ENCODE measurements at regions not wholly inside any gene's neighbourhood (a gene's known extent, or its start where the extent isn't known, plus 50 kb on each side); places are given as distances from the start of the nearest gene placed in this dataset.

- DNase-seq: no peak
- Histone ChIP-seq H3K9me2 (replicated peaks; ENCODE audit: insufficient read depth, low read length) (no peaks in the 10 kb centered on the region), H3K27ac (ENCODE audit: low read length) (no peak overlapping the region), H3K4me1 (ENCODE audit: low read length) (no peaks in the 10 kb centered on the region), H3K36me3 (ENCODE audit: insufficient read depth, low read length) (no peaks in the 10 kb centered on the region), H3K9me3 (ENCODE audit: low read length) (no peaks in the 10 kb centered on the region), H3K4me2 (ENCODE audit: low read depth, low read length, poor library complexity, severe bottlenecking) (no peak overlapping the region), H3K4me3 (ENCODE audit: low read length) (no peak overlapping the region), H3K27me3 (ENCODE audit: low read length) (no peaks in the 10 kb centered on the region), H3K9ac (ENCODE audit: low read length) (no peak overlapping the region), H3K79me2 (ENCODE audit: low read length) (no peaks in the 10 kb centered on the region), H2AFZ (ENCODE audit: low read length) (no peak overlapping the region), H4K20me1 (ENCODE audit: insufficient read depth, low read depth, low read length) (no peaks in the 10 kb centered on the region)
Measured at GRCh38 chr20:10922506-10922905, 248.7 kb upstream of the JAG1 start.

GRCh38 chr20:10922941-10923340 lies 249.1 kb upstream of the JAG1 start:
- Histone ChIP-seq H3K9me2 (replicated peaks; ENCODE audit: insufficient read depth, low read length) (no peaks in the 10 kb centered on the region), H3K36me3 (ENCODE audit: insufficient read depth, low read length) (no peaks in the 10 kb centered on the region), H3K27ac (ENCODE audit: low read length) (no peak overlapping the region), H3K9me3 (ENCODE audit: low read length) (no peaks in the 10 kb centered on the region), H3K27me3 (ENCODE audit: low read length) (no peaks in the 10 kb centered on the region), H3K9ac (ENCODE audit: low read length) (no peak overlapping the region), H3K4me2 (ENCODE audit: low read depth, low read length, poor library complexity, severe bottlenecking) (no peak overlapping the region), H4K20me1 (ENCODE audit: insufficient read depth, low read depth, low read length) (no peaks in the 10 kb centered on the region), H3K4me3 (ENCODE audit: low read length) (no peak overlapping the region), H2AFZ (ENCODE audit: low read length) (no peak overlapping the region), H3K79me2 (ENCODE audit: low read length) (no peaks in the 10 kb centered on the region), H3K4me1 (ENCODE audit: low read length) (no peaks in the 10 kb centered on the region)
- no peak for DNase-seq

GRCh38 chr20:10924644-10925201 lies 250.9 kb upstream of the JAG1 start:
- Histone ChIP-seq H3K9me2 (replicated peaks; ENCODE audit: insufficient read depth, low read length) (no peaks in the 10 kb centered on the region), H3K4me3 (ENCODE audit: low read length) (no peak overlapping the region), H3K36me3 (ENCODE audit: insufficient read depth, low read length) (no peaks in the 10 kb centered on the region), H3K4me1 (ENCODE audit: low read length) (no peaks in the 10 kb centered on the region), H3K9me3 (ENCODE audit: low read length) (no peaks in the 10 kb centered on the region), H2AFZ (ENCODE audit: low read length) (no peak overlapping the region), H3K9ac (ENCODE audit: low read length) (no peak overlapping the region), H3K27ac (ENCODE audit: low read length) (no peak overlapping the region), H3K27me3 (ENCODE audit: low read length) (no peaks in the 10 kb centered on the region), H3K79me2 (ENCODE audit: low read length) (no peaks in the 10 kb centered on the region), H4K20me1 (ENCODE audit: insufficient read depth, low read depth, low read length) (no peaks in the 10 kb centered on the region), H3K4me2 (ENCODE audit: low read depth, low read length, poor library complexity, severe bottlenecking) (no peak overlapping the region)
- DNase-seq: no peak

GRCh38 chr20:10925767-10926166 lies 252.0 kb upstream of the JAG1 start:
- Histone ChIP-seq H3K27ac (ENCODE audit: low read length) (no peak overlapping the region), H3K9ac (ENCODE audit: low read length) (no peak overlapping the region), H3K4me2 (ENCODE audit: low read depth, low read length, poor library complexity, severe bottlenecking) (no peak overlapping the region)

GRCh38 chr20:10927011-10927583 lies 253.3 kb upstream of the JAG1 start:
- Histone ChIP-seq H3K4me2 (ENCODE audit: low read depth, low read length, poor library complexity, severe bottlenecking) (no peak overlapping the region), H4K20me1 (ENCODE audit: insufficient read depth, low read depth, low read length) (no peaks in the 10 kb centered on the region), H2AFZ (ENCODE audit: low read length) (no peak overlapping the region), H3K9ac (ENCODE audit: low read length) (no peak overlapping the region), H3K27me3 (ENCODE audit: low read length) (no peaks in the 10 kb centered on the region), H3K4me1 (ENCODE audit: low read length) (no peaks in the 10 kb centered on the region), H3K27ac (ENCODE audit: low read length) (no peak overlapping the region), H3K9me3 (ENCODE audit: low read length) (no peaks in the 10 kb centered on the region), H3K36me3 (ENCODE audit: insufficient read depth, low read length) (no peaks in the 10 kb centered on the region), H3K4me3 (ENCODE audit: low read length) (no peak overlapping the region), H3K9me2 (replicated peaks; ENCODE audit: insufficient read depth, low read length) (no peaks in the 10 kb centered on the region), H3K79me2 (ENCODE audit: low read length) (no peaks in the 10 kb centered on the region)
- DNase-seq: no peak

More at GRCh38 chr20:10925767-10926166, 252.0 kb upstream of the JAG1 start:
- H3K27me3 ChIP-seq (ENCODE audit: low read length): no peaks in the 10 kb centered on the region
- H2AFZ ChIP-seq (ENCODE audit: low read length): no peak overlapping the region
- H4K20me1 ChIP-seq (ENCODE audit: insufficient read depth, low read depth, low read length): no peaks in the 10 kb centered on the region
- no peaks in the 10 kb centered on the region for H3K9me3 ChIP-seq (ENCODE audit: low read length)
- H3K4me3 ChIP-seq (ENCODE audit: low read length): no peak overlapping the region
- H3K4me1 ChIP-seq (ENCODE audit: low read length): no peaks in the 10 kb centered on the region
- DNase-seq: no peak
- H3K79me2 ChIP-seq (ENCODE audit: low read length): no peaks in the 10 kb centered on the region
- no peaks in the 10 kb centered on the region for H3K36me3 ChIP-seq (ENCODE audit: insufficient read depth, low read length)
- no peaks in the 10 kb centered on the region for H3K9me2 ChIP-seq (replicated peaks; ENCODE audit: insufficient read depth, low read length)

GRCh38 chr20:10927936-10928840 lies 254.4 kb upstream of the JAG1 start:
- H4K20me1 ChIP-seq (ENCODE audit: insufficient read depth, low read depth, low read length): no peaks in the 10 kb centered on the region
- H3K4me1 ChIP-seq (ENCODE audit: low read length): no peaks in the 10 kb centered on the region
- no peak overlapping the region for H3K27ac ChIP-seq (ENCODE audit: low read length)
- H2AFZ ChIP-seq (ENCODE audit: low read length): no peak overlapping the region
- H3K36me3 ChIP-seq (ENCODE audit: insufficient read depth, low read length): no peaks in the 10 kb centered on the region
- no peak overlapping the region for H3K4me3 ChIP-seq (ENCODE audit: low read length)
- H3K9me2 ChIP-seq (replicated peaks; ENCODE audit: insufficient read depth, low read length): no peaks in the 10 kb centered on the region
- no peaks in the 10 kb centered on the region for H3K27me3 ChIP-seq (ENCODE audit: low read length)
- no peaks in the 10 kb centered on the region for H3K9me3 ChIP-seq (ENCODE audit: low read length)
- H3K4me2 ChIP-seq (ENCODE audit: low read depth, low read length, poor library complexity, severe bottlenecking): no peak overlapping the region
- DNase-seq: no peak
- no peaks in the 10 kb centered on the region for H3K79me2 ChIP-seq (ENCODE audit: low read length)
- no peak overlapping the region for H3K9ac ChIP-seq (ENCODE audit: low read length)

- Histone ChIP-seq H3K4me3 (ENCODE audit: low read length) (no peak overlapping the region), H3K9me3 (ENCODE audit: low read length) (no peaks in the 10 kb centered on the region), H2AFZ (ENCODE audit: low read length) (no peak overlapping the region), H3K4me1 (ENCODE audit: low read length) (no peaks in the 10 kb centered on the region), H3K4me2 (ENCODE audit: low read depth, low read length, poor library complexity, severe bottlenecking) (no peak overlapping the region), H4K20me1 (ENCODE audit: insufficient read depth, low read depth, low read length) (no peaks in the 10 kb centered on the region), H3K9me2 (replicated peaks; ENCODE audit: insufficient read depth, low read length) (no peaks in the 10 kb centered on the region), H3K36me3 (ENCODE audit: insufficient read depth, low read length) (no peaks in the 10 kb centered on the region), H3K27ac (ENCODE audit: low read length) (no peak overlapping the region), H3K79me2 (ENCODE audit: low read length) (no peaks in the 10 kb centered on the region), H3K27me3 (ENCODE audit: low read length) (no peaks in the 10 kb centered on the region), H3K9ac (ENCODE audit: low read length) (no peak overlapping the region)
- DNase-seq: no peak
Measured at GRCh38 chr20:10928841-10929421, 255.1 kb upstream of the JAG1 start.
